ENCODE measurements at regions not wholly inside any gene's neighbourhood (a gene's known extent, or its start where the extent isn't known, plus 50 kb on each side); places are given as distances from the start of the nearest gene placed in this dataset.

DNA sequence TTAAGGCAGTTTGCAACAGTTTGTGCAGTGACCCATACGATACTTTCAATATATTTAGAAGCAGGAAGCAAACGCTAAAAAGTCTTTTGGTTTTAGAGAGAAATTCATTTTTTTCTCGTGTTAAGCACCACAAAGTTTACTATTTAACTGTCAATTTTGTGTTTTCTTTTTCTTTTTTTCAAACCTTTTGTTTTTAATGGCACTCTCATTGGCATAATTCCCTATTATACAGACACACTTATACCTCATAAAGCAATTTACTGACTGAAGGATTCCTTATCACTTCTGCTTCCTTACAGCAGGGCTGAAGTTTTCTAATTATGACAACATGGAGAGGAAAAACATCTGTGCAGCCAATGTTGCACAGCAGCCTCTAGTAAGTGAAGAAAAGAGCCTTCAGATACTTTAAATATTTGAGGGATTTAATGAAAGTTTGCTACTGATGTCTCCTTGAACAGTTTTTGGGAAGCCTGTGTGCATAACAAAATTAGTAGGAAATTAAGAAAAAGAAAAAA is 2191.2 kb downstream of the LRRC4C start:
- H3K27me3 Mint-ChIP-seq (ENCODE audit: insufficient read depth) = no peaks in the 10 kb centered on the region
- no peak overlapping the region for H3K9ac ChIP-seq (ENCODE audit: extremely low read depth, low read length, poor library complexity, severe bottlenecking)
- 85 to 100% methylated on average over 1 to 3 of the region's 3 CpGs for WGBS, 2 experiments (ENCODE audit: insufficient coverage in 1 of 2, insufficient read length in 1 of 2)
- H3K9me3 Mint-ChIP-seq = peaks cover 6% of the 10 kb centered on the region
- H3K4me1 Mint-ChIP-seq = no peaks in the 10 kb centered on the region
- H3K4me3 ChIP-seq (ENCODE audit: low read length) = no peak overlapping the region
- no peak for DNase-seq
- H3K27ac Mint-ChIP-seq = no peak overlapping the region
- no peaks in the 10 kb centered on the region for H3K36me3 ChIP-seq (ENCODE audit: control insufficient read depth, insufficient read depth, low read length)
- H3K4me1 ChIP-seq (ENCODE audit: control insufficient read depth, insufficient read depth, low read length) = no peaks in the 10 kb centered on the region
- H3K9me3 ChIP-seq (ENCODE audit: control insufficient read depth, low read length) = no peaks in the 10 kb centered on the region
- no peaks in the 10 kb centered on the region for H3K36me3 Mint-ChIP-seq (ENCODE audit: low read depth)
- H3K4me3 Mint-ChIP-seq = no peak overlapping the region
- H3K27me3 ChIP-seq (ENCODE audit: control insufficient read depth, insufficient read depth, low read length, poor library complexity, severe bottlenecking) = no peaks in the 10 kb centered on the region
- H3K27ac ChIP-seq (ENCODE audit: low read depth, low read length) = no peak overlapping the region
- TF ChIP-seq, protein P1, sequence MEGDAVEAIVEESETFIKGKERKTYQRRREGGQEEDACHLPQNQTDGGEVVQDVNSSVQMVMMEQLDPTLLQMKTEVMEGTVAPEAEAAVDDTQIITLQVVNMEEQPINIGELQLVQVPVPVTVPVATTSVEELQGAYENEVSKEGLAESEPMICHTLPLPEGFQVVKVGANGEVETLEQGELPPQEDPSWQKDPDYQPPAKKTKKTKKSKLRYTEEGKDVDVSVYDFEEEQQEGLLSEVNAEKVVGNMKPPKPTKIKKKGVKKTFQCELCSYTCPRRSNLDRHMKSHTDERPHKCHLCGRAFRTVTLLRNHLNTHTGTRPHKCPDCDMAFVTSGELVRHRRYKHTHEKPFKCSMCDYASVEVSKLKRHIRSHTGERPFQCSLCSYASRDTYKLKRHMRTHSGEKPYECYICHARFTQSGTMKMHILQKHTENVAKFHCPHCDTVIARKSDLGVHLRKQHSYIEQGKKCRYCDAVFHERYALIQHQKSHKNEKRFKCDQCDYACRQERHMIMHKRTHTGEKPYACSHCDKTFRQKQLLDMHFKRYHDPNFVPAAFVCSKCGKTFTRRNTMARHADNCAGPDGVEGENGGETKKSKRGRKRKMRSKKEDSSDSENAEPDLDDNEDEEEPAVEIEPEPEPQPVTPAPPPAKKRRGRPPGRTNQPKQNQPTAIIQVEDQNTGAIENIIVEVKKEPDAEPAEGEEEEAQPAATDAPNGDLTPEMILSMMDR (conservative IDR thresholded peaks at IDR 0.05) = no peak

DNA sequence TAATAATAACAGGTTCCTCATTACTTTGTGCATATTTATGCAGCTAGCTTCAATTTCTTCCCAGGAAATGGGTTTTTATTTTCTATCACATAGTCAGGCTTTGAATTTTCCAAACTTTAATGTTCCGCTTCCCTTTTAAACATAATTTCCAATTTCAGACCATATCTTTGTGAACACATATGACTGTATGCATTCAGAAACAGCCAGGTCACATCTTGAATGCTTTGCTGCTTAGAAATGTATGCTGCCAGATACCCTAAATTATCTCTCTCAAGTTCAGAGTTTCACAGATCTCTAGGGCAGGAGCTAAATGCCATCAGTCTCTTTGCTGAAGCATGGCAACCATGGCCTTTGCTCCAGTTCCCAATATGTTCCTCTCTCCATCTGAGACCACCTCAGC is 2203.8 kb downstream of the LRRC4C start:
- DNase-seq = no peak
- Mint-ChIP-seq H3K4me1 (no peaks in the 10 kb centered on the region), H3K27me3 (ENCODE audit: insufficient read depth) (no peaks in the 10 kb centered on the region), H3K4me3 (no peak overlapping the region), H3K27ac (no peak overlapping the region), H3K9me3 (peaks cover 39% of the 10 kb centered on the region), H3K36me3 (ENCODE audit: low read depth) (no peaks in the 10 kb centered on the region)
- Histone ChIP-seq H3K4me3 (ENCODE audit: low read length) (no peak overlapping the region), H3K9me3 (ENCODE audit: control insufficient read depth, low read length) (peaks cover 23% of the 10 kb centered on the region), H3K36me3 (ENCODE audit: control insufficient read depth, insufficient read depth, low read length) (no peaks in the 10 kb centered on the region), H3K27me3 (ENCODE audit: control insufficient read depth, insufficient read depth, low read length, poor library complexity, severe bottlenecking) (no peaks in the 10 kb centered on the region), H3K9ac (ENCODE audit: extremely low read depth, low read length, poor library complexity, severe bottlenecking) (no peak overlapping the region), H3K4me1 (ENCODE audit: control insufficient read depth, insufficient read depth, low read length) (no peaks in the 10 kb centered on the region), H3K27ac (ENCODE audit: low read depth, low read length) (no peak overlapping the region)
- 89 to 95% methylated on average over 1 of the region's 1 CpG for WGBS, 2 experiments (ENCODE audit: insufficient coverage in 1 of 2, insufficient read length in 1 of 2)
- TF ChIP-seq, protein P1 (conservative IDR thresholded peaks at IDR 0.05) = no peak

DNA sequence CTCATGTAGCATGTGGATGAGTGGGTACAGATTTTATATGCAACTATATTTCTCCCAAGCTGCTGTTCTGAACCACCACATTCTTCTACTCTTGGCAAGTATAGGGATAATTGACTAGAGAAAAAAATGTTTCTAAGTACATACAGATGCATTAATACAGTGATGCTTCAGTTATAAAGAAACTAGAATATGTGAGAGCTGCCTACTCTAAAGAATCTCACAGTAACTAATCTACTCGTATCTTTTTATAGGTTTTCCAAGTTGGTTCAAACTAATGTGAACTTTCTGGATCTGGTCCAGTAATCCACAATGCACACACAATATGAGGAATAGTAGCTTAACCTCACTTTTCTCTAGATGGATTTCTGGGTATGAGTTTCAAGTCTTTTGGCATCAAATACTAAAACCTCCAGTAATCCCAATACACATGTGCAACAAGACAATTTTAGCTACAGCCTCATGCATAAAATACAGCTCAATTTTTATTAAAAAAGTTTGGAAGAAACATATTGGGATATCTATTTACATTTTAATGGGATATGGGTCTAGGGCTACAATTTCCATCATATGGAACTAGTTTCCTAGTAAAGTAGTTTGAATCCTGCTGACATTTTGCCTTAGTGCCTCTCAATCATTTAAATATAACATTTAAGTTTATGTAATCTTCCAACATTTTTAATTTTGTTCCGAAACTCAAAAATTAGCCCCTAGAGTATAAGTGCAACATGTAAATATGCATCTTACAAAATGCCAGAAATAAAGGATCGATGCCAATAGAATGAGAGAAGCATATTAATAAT is 2209.7 kb downstream of the LRRC4C start:
- TF ChIP-seq, protein P1 (conservative IDR thresholded peaks at IDR 0.05) = no peak
- no peak overlapping the region for H3K9ac ChIP-seq (ENCODE audit: extremely low read depth, low read length, poor library complexity, severe bottlenecking)

More for the DNA sequence above, 2209.7 kb downstream of the LRRC4C start:
- H3K4me1 ChIP-seq (ENCODE audit: control insufficient read depth, insufficient read depth, low read length) = no peaks in the 10 kb centered on the region
- no peak overlapping the region for H3K27ac Mint-ChIP-seq
- H3K27ac ChIP-seq (ENCODE audit: low read depth, low read length) = no peak overlapping the region
- no peaks in the 10 kb centered on the region for H3K4me1 Mint-ChIP-seq
- no peaks in the 10 kb centered on the region for H3K36me3 ChIP-seq (ENCODE audit: control insufficient read depth, insufficient read depth, low read length)
- H3K9me3 Mint-ChIP-seq = peaks cover 15% of the 10 kb centered on the region
- H3K27me3 ChIP-seq (ENCODE audit: control insufficient read depth, insufficient read depth, low read length, poor library complexity, severe bottlenecking) = no peaks in the 10 kb centered on the region
- WGBS, 2 experiments (ENCODE audit: insufficient coverage in 1 of 2, insufficient read length in 1 of 2) = 90 to 100% methylated on average over 1 of the region's 3 CpGs
- peaks cover 34% of the 10 kb centered on the region for H3K9me3 ChIP-seq (ENCODE audit: control insufficient read depth, low read length)
- H3K4me3 ChIP-seq (ENCODE audit: low read length) = no peak overlapping the region
- H3K27me3 Mint-ChIP-seq (ENCODE audit: insufficient read depth) = no peaks in the 10 kb centered on the region
- no peak overlapping the region for H3K4me3 Mint-ChIP-seq
- no peak for DNase-seq
- no peaks in the 10 kb centered on the region for H3K36me3 Mint-ChIP-seq (ENCODE audit: low read depth)
